ENCODE measurements at regions not wholly inside any gene's neighbourhood (a gene's known extent, or its start where the extent isn't known, plus 50 kb on each side); places are given as distances from the start of the nearest gene placed in this dataset.

- TF ChIP-seq POLR2AphosphoS5 (IDR thresholded peaks at IDR 0.05; ENCODE audit: insufficient read depth, low read depth, low read length): no peak
- no peak for TF ChIP-seq CTCF (IDR thresholded peaks at IDR 0.05; ENCODE audit: extremely low read depth in 1 of 2, insufficient read depth in 1 of 2, low read depth in 1 of 2, low read length in 2 of 2)
- no peak for TF ChIP-seq MYC (IDR thresholded peaks at IDR 0.05; ENCODE audit: low read depth, low read length)
- no peak for TF ChIP-seq POLR2A (IDR thresholded peaks at IDR 0.05; ENCODE audit: low read depth, low read length)
- no peak for TF ChIP-seq MAX (IDR thresholded peaks at IDR 0.05; ENCODE audit: insufficient read depth, insufficient read length)
- TF ChIP-seq EZH2 (IDR thresholded peaks at IDR 0.05; ENCODE audit: borderline replicate concordance, low read depth, low read length, severe bottlenecking): no peak
- TF ChIP-seq JUN (IDR thresholded peaks at IDR 0.05; ENCODE audit: borderline replicate concordance, insufficient read depth, insufficient read length, low read depth): no peak
- TF ChIP-seq FOS (IDR thresholded peaks at IDR 0.05; ENCODE audit: borderline replicate concordance, insufficient read depth, low read length): no peak
Observed at GRCh38 chr1:14516974-14517840, 81.3 kb upstream of the KAZN start.
